ENCODE measurements at regions not wholly inside any gene's neighbourhood (a gene's known extent, or its start where the extent isn't known, plus 50 kb on each side); places are given as distances from the start of the nearest gene placed in this dataset.

DNA sequence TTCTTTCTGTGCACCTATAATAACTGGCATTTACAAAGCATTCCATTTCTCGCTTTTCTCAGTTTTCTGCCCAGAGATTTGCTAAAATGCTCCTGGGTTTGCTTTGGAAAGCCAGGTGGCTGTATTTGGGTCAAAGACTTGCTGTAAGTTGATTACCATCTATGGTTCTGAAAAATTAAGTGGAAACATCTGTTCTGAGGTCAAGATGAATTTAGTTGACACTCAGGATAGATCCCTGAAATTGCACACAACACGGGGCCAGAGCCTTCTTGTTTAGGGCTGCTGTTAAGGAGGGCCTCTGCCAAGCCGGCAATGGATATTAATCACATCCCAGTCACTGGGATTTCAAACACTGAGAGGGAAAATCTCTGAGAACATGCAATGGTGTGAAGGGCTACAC, 111.6 kb upstream of the GLI3 start:
- Histone ChIP-seq H3K4me3 (ENCODE audit: low read depth, low read length) (no peak overlapping the region), H3K27ac (ENCODE audit: low read depth, low read length) (no peak overlapping the region), H3K9me3 (ENCODE audit: control insufficient read depth, insufficient read depth, low read length) (no peaks in the 10 kb centered on the region), H3K27me3 (ENCODE audit: control insufficient read depth, insufficient read depth, low read length) (no peaks in the 10 kb centered on the region)
- DNase-seq (ENCODE audit: low read depth, low spot score), result no peak
- ChIA-PET CTCF (no interaction called here), POLR2A (no interaction called here)
- TF ChIP-seq, protein P1, sequence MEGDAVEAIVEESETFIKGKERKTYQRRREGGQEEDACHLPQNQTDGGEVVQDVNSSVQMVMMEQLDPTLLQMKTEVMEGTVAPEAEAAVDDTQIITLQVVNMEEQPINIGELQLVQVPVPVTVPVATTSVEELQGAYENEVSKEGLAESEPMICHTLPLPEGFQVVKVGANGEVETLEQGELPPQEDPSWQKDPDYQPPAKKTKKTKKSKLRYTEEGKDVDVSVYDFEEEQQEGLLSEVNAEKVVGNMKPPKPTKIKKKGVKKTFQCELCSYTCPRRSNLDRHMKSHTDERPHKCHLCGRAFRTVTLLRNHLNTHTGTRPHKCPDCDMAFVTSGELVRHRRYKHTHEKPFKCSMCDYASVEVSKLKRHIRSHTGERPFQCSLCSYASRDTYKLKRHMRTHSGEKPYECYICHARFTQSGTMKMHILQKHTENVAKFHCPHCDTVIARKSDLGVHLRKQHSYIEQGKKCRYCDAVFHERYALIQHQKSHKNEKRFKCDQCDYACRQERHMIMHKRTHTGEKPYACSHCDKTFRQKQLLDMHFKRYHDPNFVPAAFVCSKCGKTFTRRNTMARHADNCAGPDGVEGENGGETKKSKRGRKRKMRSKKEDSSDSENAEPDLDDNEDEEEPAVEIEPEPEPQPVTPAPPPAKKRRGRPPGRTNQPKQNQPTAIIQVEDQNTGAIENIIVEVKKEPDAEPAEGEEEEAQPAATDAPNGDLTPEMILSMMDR (IDR thresholded peaks at IDR 0.05; ENCODE audit: low read depth, low read length), result no peak

DNA sequence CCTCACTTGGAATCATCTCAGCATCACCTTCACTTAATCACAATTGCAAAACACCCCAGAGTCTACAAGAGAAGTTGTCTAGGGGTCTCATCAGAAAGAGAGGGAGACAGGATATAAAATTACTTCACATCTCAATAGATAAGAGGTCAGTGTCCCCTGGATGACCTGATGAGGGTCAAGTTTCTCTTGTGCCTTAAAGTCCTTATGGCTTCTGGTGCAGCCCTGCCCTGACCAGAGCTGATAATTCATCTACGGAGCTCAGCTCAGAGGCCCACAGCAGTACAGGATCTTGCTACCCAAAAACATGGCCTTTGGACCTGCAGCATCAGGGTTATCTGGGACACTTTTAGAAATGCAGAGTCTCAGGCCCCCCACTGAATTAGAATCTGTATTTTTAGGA, 111.1 kb upstream of the GLI3 start:
- Histone ChIP-seq H3K27ac (ENCODE audit: low read depth, low read length) (no peak overlapping the region), H3K9me3 (ENCODE audit: control insufficient read depth, insufficient read depth, low read length) (no peaks in the 10 kb centered on the region), H3K4me3 (ENCODE audit: low read depth, low read length) (no peak overlapping the region), H3K27me3 (ENCODE audit: control insufficient read depth, insufficient read depth, low read length) (no peaks in the 10 kb centered on the region)
- TF ChIP-seq, protein P1 (IDR thresholded peaks at IDR 0.05; ENCODE audit: low read depth, low read length), result no peak
- CTCF ChIA-PET, result no interaction called here
- DNase-seq (ENCODE audit: low read depth, low spot score), result no peak
- POLR2A ChIA-PET, result no interaction called here

DNA sequence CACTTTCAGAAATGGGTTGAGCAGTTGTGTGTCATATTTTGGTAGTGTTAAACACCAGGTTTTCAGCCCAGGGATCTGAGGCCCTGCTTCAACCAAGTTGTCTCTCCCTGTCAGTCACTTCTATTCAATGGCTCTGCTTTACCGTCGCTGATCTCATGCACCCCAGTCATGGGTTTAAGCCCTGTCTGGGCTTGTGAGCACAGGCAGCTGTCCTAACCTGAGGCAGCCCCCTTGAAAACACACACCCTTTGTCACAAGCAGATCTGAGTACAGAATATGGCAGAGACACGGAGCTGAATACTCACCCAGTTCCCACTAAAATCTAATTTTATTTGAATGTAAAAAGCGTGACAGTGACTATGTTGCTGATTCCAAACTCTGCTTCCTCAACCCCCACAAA, 110.6 kb upstream of the GLI3 start:
- POLR2A ChIA-PET, result no interaction called here
- H3K27ac ChIP-seq (ENCODE audit: low read depth, low read length), result no peak overlapping the region
- TF ChIP-seq, protein P1 (IDR thresholded peaks at IDR 0.05; ENCODE audit: low read depth, low read length), result no peak
- CTCF ChIA-PET, result no interaction called here
- no peaks in the 10 kb centered on the region for H3K27me3 ChIP-seq (ENCODE audit: control insufficient read depth, insufficient read depth, low read length)
- no peak overlapping the region for H3K4me3 ChIP-seq (ENCODE audit: low read depth, low read length)
- DNase-seq (ENCODE audit: low read depth, low spot score), result no peak
- no peaks in the 10 kb centered on the region for H3K9me3 ChIP-seq (ENCODE audit: control insufficient read depth, insufficient read depth, low read length)

DNA sequence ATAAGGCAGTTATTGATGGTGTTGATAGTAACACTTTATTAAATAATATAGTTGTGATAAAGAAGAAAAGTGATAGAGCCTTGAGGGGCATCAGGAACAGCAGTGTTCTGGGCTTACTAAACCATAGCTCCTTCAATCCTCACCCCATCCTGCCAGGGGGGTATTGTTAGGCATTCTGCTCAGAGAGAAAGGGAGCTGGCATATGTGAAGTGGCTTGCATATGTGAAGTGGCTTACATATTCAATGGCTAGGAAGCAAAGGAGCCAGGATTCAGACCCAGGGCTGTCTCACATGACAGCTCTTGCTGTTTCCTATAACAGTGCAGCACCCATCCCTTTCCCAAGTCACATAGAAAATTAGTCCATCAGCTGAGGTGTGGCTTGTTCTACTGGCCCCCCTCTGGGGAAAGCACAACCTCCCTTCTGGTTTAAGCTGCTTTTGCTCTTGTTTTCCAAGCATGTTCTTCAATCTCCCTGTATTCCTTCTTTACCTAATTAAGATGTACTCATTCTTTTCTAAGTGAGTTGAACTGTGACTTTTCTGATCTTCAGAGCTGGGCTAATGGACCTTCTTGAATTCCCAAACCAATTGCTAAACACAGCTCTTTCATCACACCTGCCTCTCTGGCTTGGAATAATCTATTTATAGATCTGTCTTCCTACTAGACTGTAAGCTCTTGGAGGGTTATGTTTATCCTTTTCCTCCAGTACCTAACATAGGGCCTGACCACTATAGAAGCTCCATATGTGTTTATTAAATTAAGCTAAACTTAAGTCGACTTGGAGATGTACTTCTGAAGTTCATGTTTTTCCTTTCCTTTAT, 108.7 kb upstream of the GLI3 start:
- no peaks in the 10 kb centered on the region for H3K9me3 ChIP-seq (ENCODE audit: control insufficient read depth, insufficient read depth, low read length)
- H3K27ac ChIP-seq (ENCODE audit: low read depth, low read length), result no peak overlapping the region
- peaks cover 3% of the 10 kb centered on the region for H3K27me3 ChIP-seq (ENCODE audit: control insufficient read depth, insufficient read depth, low read length)
- ChIA-PET POLR2A (no interaction called here), CTCF (no interaction called here)
- TF ChIP-seq, protein P1 (IDR thresholded peaks at IDR 0.05; ENCODE audit: low read depth, low read length), result no peak
- no peak overlapping the region for H3K4me3 ChIP-seq (ENCODE audit: low read depth, low read length)
- no peak for DNase-seq (ENCODE audit: low read depth, low spot score)

DNA sequence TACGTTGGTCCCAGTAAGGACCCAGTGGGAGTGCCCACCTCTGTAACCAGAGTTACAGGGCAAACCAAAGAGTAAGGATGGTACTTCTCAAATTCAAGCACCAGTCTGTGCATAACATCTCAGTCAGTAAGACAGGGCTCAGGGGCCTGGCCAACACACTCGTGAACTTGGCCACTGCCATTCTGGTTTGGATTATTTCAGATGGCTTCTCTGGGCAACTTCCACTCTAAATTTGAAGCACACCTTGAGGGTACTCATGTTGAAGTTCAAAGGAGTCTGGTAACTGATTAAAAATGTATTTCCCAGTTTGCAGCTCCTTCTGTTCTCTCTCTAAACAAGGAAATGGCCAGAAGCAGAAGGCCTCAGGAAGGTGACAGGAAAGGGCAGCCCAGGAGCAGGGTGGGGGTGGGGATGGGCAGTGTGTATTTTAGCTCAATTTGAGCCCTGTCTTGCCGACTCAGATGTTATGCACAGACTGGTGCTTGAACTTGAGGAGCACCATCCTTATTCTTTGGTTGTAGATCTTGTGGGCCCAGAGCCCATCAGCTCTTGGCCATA, 107.3 kb upstream of the GLI3 start:
- Histone ChIP-seq H3K4me3 (ENCODE audit: low read depth, low read length) (no peak overlapping the region), H3K9me3 (ENCODE audit: control insufficient read depth, insufficient read depth, low read length) (no peaks in the 10 kb centered on the region), H3K27me3 (ENCODE audit: control insufficient read depth, insufficient read depth, low read length) (peaks cover 5% of the 10 kb centered on the region), H3K27ac (ENCODE audit: low read depth, low read length) (no peak overlapping the region)
- ChIA-PET CTCF (interaction anchor here (0.7 kb wide), 1 partner anchor 172 kb away, joined by 6 read pairs; no protein-coding TSS in a partner anchor), POLR2A (no interaction called here)
- TF ChIP-seq, protein P1 (IDR thresholded peaks at IDR 0.05; ENCODE audit: low read depth, low read length), result no peak
- DNase-seq (ENCODE audit: low read depth, low spot score), result no peak
